HCT116 (cell line): ENCODE measurements at regions not wholly inside any gene's neighbourhood (a gene's known extent, or its start where the extent isn't known, plus 50 kb on each side); places are given as distances from the start of the nearest gene placed in this dataset.

Experiments
- ATAC-seq: fragments of 200-7000 bp; cut with Tn5 transposase; 2 replicates; pipeline ENCODE4 v1.9.1; 2020; ENCODE audit warnings: mild to moderate bottlenecking, moderate library complexity
- BruUV-seq: library from RNA; stranded (reverse); fragments of 400-500 nt; replicated peaks from 2 replicates; lab custom pipeline; 2021; lab: Mats Ljungman, UMichigan
- CTCF ChIA-PET: fragments of 300-600 bp; sonication (Branson Sonifier 250); formaldehyde crosslinking; loops from one replicate; lab custom pipeline; 2021; ENCODE audit warnings: antibody characterized with exemption; lab: Charles Lee
- POLR2A ChIA-PET: fragments of 300-600, 350-600 bp; sonication (Branson Sonifier 250); formaldehyde crosslinking; loops from one replicate; lab custom pipeline; 2021; ENCODE audit warnings: antibody characterized with exemption; lab: Charles Lee
- RAD21 ChIA-PET, 2 experiments: fragments of 300-600 bp; sonication (Branson Sonifier 250); formaldehyde crosslinking; loops; one replicate each; lab custom pipeline; 2023; ENCODE audit warnings: low total read pairs in 2 of 2; ENCODE audit not compliant: uncharacterized antibody in 2 of 2, unreplicated experiment in 2 of 2, low non-redundant PET in 1 of 2; lab: Charles Lee
- DNase-seq: peaks from one replicate; pipeline ENCODE4 v3.0.0-alpha.2; 2010; ENCODE audit warnings: low read depth, low spot score
- H2AFZ ChIP-seq: fragments of 200-600 bp; shearing (Covaris generic), sonication (generic); 2 replicates; pipeline ENCODE4 v1.6.1; 2017; ENCODE audit warnings: low read depth, mixed run types, mixed read lengths, antibody characterized with exemption, low read length; ENCODE audit not compliant: poor library complexity, severe bottlenecking
- H3K27ac ChIP-seq: 2 replicates; pipeline ENCODE4 v1.5.1; 2012; ENCODE audit warnings: low read depth, low read length
- H3K27me3 ChIP-seq: fragments of 200-600 bp; sonication (generic); 2 replicates; pipeline ENCODE4 v1.6.1; 2016; ENCODE audit warnings: mixed run types, low read length, mixed read lengths; ENCODE audit not compliant: insufficient read depth
- H3K36me3 ChIP-seq, 2 experiments: fragments of 200-500 bp in 1 of 2; fragments of 200-600 bp in 1 of 2; sonication (Bioruptor generic) in 1 of 2; sonication (generic) in 1 of 2; 2 replicates each; pipeline versions ENCODE4 v1.5.1 to v1.6.1; 2014 to 2016; ENCODE audit warnings: low read length in 2 of 2, inconsistent platforms in 1 of 2, mixed read lengths in 1 of 2, mixed run types in 1 of 2; ENCODE audit not compliant: insufficient read depth in 2 of 2, control insufficient read depth in 1 of 2
- H3K4me1 ChIP-seq, 2 experiments: fragments of 200-600 bp in 1 of 2; sonication (generic) in 1 of 2; 2 replicates each; pipeline versions ENCODE4 v1.5.1 to v1.6.1; 2012 to 2017; ENCODE audit warnings: low read length in 2 of 2, inconsistent platforms in 1 of 2, mild to moderate bottlenecking in 1 of 2, mixed read lengths in 1 of 2, mixed run types in 1 of 2, moderate library complexity in 1 of 2; ENCODE audit not compliant: insufficient read depth in 2 of 2, control insufficient read depth in 1 of 2
- H3K4me2 ChIP-seq: fragments of 200-600 bp; sonication (generic); 2 replicates; pipeline ENCODE4 v1.6.1; 2017; ENCODE audit warnings: mixed run types, low read length, mixed read lengths
- H3K4me3 ChIP-seq, 2 experiments: fragments of 200-600 bp in 1 of 2; sonication (generic) in 1 of 2; replicated peaks in 1 of 2; 2 replicates each; pipeline ENCODE4 v1.5.1; 2011 to 2016; ENCODE audit warnings: low read length in 2 of 2, control low read depth in 1 of 2, low read depth in 1 of 2, mild to moderate bottlenecking in 1 of 2, mixed read lengths in 1 of 2, mixed run types in 1 of 2
- H3K79me2 ChIP-seq: fragments of 200-600 bp; sonication (generic); 2 replicates; pipeline ENCODE4 v1.6.1; 2017; ENCODE audit warnings: mild to moderate bottlenecking, mixed run types, low read length, moderate library complexity, mixed read lengths; ENCODE audit not compliant: insufficient read depth
- H3K9ac ChIP-seq: fragments of 200-600 bp; sonication (generic); 2 replicates; pipeline ENCODE4 v1.6.1; 2016; ENCODE audit warnings: low read length, mixed read lengths
- H3K9me2 ChIP-seq: fragments of 200-600 bp; sonication (generic), shearing (Covaris generic); 2 replicates; pipeline ENCODE4 v1.6.1; 2017; ENCODE audit warnings: mixed run types, mild to moderate bottlenecking, moderate library complexity; ENCODE audit not compliant: insufficient read depth
- H3K9me3 ChIP-seq, 2 experiments: fragments of 200-500 bp in 1 of 2; fragments of 200-600 bp in 1 of 2; sonication (Bioruptor generic) in 1 of 2; sonication (generic) in 1 of 2; 2 replicates each; pipeline ENCODE4 v1.6.1; 2014 to 2017; ENCODE audit warnings: low read length in 2 of 2, mixed read lengths in 2 of 2, inconsistent platforms in 1 of 2, low read depth in 1 of 2, mild to moderate bottlenecking in 1 of 2, mixed run types in 1 of 2, moderate library complexity in 1 of 2; ENCODE audit not compliant: control insufficient read depth in 1 of 2, insufficient read depth in 1 of 2
- H4K20me1 ChIP-seq: fragments of 200-600 bp; sonication (generic), shearing (Covaris generic); 2 replicates; pipeline ENCODE4 v1.6.1; 2017; ENCODE audit warnings: mixed run types, mild to moderate bottlenecking, moderate library complexity; ENCODE audit not compliant: insufficient read depth
- CBX3 ChIP-seq: IDR thresholded peaks from 2 replicates; pipeline ENCODE4 v1.6.1; 2012; ENCODE audit warnings: low read depth
- EGR1 ChIP-seq: IDR thresholded peaks from 2 replicates; pipeline ENCODE4 v1.6.1; 2012; ENCODE audit warnings: low read depth
- ELF1 ChIP-seq: IDR thresholded peaks from 2 replicates; pipeline ENCODE4 v1.6.1; 2012; ENCODE audit warnings: low read depth, borderline replicate concordance
- EZH2phosphoT487 ChIP-seq: fragments of 200-600 bp; IDR thresholded peaks from 2 replicates; pipeline ENCODE4 v1.6.1; 2018; ENCODE audit warnings: antibody characterized with exemption, borderline replicate concordance
- FOSL1 ChIP-seq: IDR thresholded peaks from 2 replicates; pipeline ENCODE4 v1.6.1; 2012; ENCODE audit warnings: low read depth
- JUND ChIP-seq: IDR thresholded peaks from 2 replicates; pipeline ENCODE4 v1.6.1; 2012
- POLR2A ChIP-seq: IDR thresholded peaks from 2 replicates; pipeline ENCODE4 v1.7.0; 2011; ENCODE audit warnings: borderline replicate concordance; ENCODE audit not compliant: insufficient read depth, insufficient read length; ENCODE audit errors: extremely low read depth
- POLR2AphosphoS5 ChIP-seq: IDR thresholded peaks from 2 replicates; pipeline ENCODE4 v1.6.1; 2011; ENCODE audit warnings: mild to moderate bottlenecking, low read depth, low read length, moderate library complexity
- RAD21 ChIP-seq: IDR thresholded peaks from 2 replicates; pipeline ENCODE4 v1.6.1; 2012; ENCODE audit warnings: low read depth, mild to moderate bottlenecking
- SIN3A ChIP-seq: IDR thresholded peaks from 2 replicates; pipeline ENCODE4 v1.6.1; 2012; ENCODE audit warnings: low read depth
- SP1 ChIP-seq: IDR thresholded peaks from 2 replicates; pipeline ENCODE4 v1.6.1; 2012; ENCODE audit warnings: low read depth
- SRF ChIP-seq: IDR thresholded peaks from 2 replicates; pipeline ENCODE4 v1.6.1; 2012; ENCODE audit warnings: low read depth
- TCF7L2 ChIP-seq: IDR thresholded peaks from 2 replicates; pipeline ENCODE4 v1.7.0; 2011; ENCODE audit warnings: borderline replicate concordance, inconsistent platforms; ENCODE audit not compliant: insufficient read depth, insufficient read length; ENCODE audit errors: extremely low read depth
- YY1 ChIP-seq: IDR thresholded peaks from 2 replicates; pipeline ENCODE4 v1.6.1; 2011; ENCODE audit warnings: low read length, low read depth, moderate library complexity, mild to moderate bottlenecking; ENCODE audit not compliant: insufficient replicate concordance; ENCODE audit errors: extremely low read depth
- ZFX ChIP-seq: fragments of 450-650 bp; IDR thresholded peaks from 2 replicates; pipeline ENCODE4 v1.6.1; 2017
- ZNF274 ChIP-seq: fragments of 200-500 bp; sonication (Bioruptor generic); IDR thresholded peaks from 2 replicates; pipeline ENCODE4 v1.6.1; 2014; ENCODE audit warnings: mild to moderate bottlenecking, low read depth, low read length, inconsistent platforms
- intact Hi-C: fragments of 100-400 bp; cut with micrococcal nuclease; formaldehyde crosslinking; loops from 2 replicates; pipeline ENCODE4 v1.10.0; 2022
- TF ChIP-seq, protein P1 (sequence below): IDR thresholded peaks from 2 replicates; pipeline ENCODE4 v1.6.1; 2011; ENCODE audit warnings: mild to moderate bottlenecking, low read length, moderate library complexity; ENCODE audit not compliant: insufficient replicate concordance; ENCODE audit errors: extremely low read depth
- TF ChIP-seq, protein P2 (sequence below): IDR thresholded peaks from 2 replicates; pipeline ENCODE4 v1.6.1; 2012; ENCODE audit warnings: low read depth
- TF ChIP-seq, protein P3 (sequence below), 3 experiments: fragments of 200-600 bp in 1 of 3; sonication (generic) in 1 of 3; IDR thresholded peaks in 2 of 3; conservative IDR thresholded peaks in 1 of 3; 2 replicates each; pipeline ENCODE4 v1.5.1; 2012 to 2017; ENCODE audit warnings: low read depth in 2 of 3, low read length in 2 of 3, antibody characterized with exemption in 1 of 3, borderline replicate concordance in 1 of 3, control low read depth in 1 of 3, mild to moderate bottlenecking in 1 of 3, mixed read lengths in 1 of 3, mixed run types in 1 of 3, moderate library complexity in 1 of 3; ENCODE audit not compliant: insufficient read depth in 1 of 3
- TF ChIP-seq, protein P4 (sequence below): IDR thresholded peaks from 2 replicates; pipeline ENCODE4 v1.6.1; 2012

DNA sequence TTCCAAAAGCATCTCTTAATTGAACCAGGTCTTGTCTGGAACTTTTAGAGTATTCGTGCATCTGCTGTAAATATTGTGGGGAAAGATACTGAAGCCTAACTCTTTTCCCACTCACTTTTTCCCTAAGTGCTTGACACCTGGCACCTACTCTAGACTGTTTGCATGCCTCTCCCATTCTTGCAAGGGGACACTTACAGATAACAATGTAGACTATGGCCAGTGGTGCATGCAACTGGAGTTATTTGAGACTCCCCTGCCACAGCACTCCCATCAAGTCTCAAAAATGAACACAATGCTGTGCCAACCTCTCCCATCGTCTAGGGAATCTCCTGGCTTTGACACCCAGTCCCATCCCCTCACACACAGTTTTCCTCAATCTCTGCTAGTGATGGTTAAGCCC lies 118.6 kb upstream of the ATP1B1 start:
- intact Hi-C loops, result no loop called here

More for the DNA sequence above, 118.6 kb upstream of the ATP1B1 start:
- Histone ChIP-seq H3K4me1 (no peaks in the 10 kb centered on the region), H3K9ac (no peak overlapping the region), H3K79me2 (no peaks in the 10 kb centered on the region), H3K4me2 (no peak overlapping the region), H3K36me3 (no peaks in the 10 kb centered on the region), H3K27ac (no peak overlapping the region), H3K4me3 (no peak overlapping the region), H3K27me3 (no peaks in the 10 kb centered on the region), H3K9me3 (no peaks in the 10 kb centered on the region), H3K9me2 (no peaks in the 10 kb centered on the region), H2AFZ (no peak overlapping the region), H4K20me1 (no peaks in the 10 kb centered on the region)
- ChIA-PET CTCF (no interaction called here), POLR2A (no interaction called here), RAD21 (no interaction called here)
- ATAC-seq (no peak), DNase-seq (no peak)
- TF ChIP-seq, protein P1, sequence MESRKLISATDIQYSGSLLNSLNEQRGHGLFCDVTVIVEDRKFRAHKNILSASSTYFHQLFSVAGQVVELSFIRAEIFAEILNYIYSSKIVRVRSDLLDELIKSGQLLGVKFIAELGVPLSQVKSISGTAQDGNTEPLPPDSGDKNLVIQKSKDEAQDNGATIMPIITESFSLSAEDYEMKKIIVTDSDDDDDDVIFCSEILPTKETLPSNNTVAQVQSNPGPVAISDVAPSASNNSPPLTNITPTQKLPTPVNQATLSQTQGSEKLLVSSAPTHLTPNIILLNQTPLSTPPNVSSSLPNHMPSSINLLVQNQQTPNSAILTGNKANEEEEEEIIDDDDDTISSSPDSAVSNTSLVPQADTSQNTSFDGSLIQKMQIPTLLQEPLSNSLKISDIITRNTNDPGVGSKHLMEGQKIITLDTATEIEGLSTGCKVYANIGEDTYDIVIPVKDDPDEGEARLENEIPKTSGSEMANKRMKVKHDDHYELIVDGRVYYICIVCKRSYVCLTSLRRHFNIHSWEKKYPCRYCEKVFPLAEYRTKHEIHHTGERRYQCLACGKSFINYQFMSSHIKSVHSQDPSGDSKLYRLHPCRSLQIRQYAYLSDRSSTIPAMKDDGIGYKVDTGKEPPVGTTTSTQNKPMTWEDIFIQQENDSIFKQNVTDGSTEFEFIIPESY, result no peak
- no peak for TF ChIP-seq EZH2phosphoT487
- no peak for TF ChIP-seq FOSL1
- TF ChIP-seq EGR1, result no peak
- TF ChIP-seq JUND, result no peak
- TF ChIP-seq RAD21, result no peak
- no peak for TF ChIP-seq POLR2AphosphoS5
- no peak for TF ChIP-seq SRF
- TF ChIP-seq, protein P2, sequence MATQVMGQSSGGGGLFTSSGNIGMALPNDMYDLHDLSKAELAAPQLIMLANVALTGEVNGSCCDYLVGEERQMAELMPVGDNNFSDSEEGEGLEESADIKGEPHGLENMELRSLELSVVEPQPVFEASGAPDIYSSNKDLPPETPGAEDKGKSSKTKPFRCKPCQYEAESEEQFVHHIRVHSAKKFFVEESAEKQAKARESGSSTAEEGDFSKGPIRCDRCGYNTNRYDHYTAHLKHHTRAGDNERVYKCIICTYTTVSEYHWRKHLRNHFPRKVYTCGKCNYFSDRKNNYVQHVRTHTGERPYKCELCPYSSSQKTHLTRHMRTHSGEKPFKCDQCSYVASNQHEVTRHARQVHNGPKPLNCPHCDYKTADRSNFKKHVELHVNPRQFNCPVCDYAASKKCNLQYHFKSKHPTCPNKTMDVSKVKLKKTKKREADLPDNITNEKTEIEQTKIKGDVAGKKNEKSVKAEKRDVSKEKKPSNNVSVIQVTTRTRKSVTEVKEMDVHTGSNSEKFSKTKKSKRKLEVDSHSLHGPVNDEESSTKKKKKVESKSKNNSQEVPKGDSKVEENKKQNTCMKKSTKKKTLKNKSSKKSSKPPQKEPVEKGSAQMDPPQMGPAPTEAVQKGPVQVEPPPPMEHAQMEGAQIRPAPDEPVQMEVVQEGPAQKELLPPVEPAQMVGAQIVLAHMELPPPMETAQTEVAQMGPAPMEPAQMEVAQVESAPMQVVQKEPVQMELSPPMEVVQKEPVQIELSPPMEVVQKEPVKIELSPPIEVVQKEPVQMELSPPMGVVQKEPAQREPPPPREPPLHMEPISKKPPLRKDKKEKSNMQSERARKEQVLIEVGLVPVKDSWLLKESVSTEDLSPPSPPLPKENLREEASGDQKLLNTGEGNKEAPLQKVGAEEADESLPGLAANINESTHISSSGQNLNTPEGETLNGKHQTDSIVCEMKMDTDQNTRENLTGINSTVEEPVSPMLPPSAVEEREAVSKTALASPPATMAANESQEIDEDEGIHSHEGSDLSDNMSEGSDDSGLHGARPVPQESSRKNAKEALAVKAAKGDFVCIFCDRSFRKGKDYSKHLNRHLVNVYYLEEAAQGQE, result no peak
- TF ChIP-seq CBX3, result no peak
- TF ChIP-seq ZFX, result no peak
- TF ChIP-seq TCF7L2, result no peak
- no peak for TF ChIP-seq YY1
- TF ChIP-seq ZNF274, result no peak
- TF ChIP-seq SP1, result no peak
- TF ChIP-seq, protein P3, sequence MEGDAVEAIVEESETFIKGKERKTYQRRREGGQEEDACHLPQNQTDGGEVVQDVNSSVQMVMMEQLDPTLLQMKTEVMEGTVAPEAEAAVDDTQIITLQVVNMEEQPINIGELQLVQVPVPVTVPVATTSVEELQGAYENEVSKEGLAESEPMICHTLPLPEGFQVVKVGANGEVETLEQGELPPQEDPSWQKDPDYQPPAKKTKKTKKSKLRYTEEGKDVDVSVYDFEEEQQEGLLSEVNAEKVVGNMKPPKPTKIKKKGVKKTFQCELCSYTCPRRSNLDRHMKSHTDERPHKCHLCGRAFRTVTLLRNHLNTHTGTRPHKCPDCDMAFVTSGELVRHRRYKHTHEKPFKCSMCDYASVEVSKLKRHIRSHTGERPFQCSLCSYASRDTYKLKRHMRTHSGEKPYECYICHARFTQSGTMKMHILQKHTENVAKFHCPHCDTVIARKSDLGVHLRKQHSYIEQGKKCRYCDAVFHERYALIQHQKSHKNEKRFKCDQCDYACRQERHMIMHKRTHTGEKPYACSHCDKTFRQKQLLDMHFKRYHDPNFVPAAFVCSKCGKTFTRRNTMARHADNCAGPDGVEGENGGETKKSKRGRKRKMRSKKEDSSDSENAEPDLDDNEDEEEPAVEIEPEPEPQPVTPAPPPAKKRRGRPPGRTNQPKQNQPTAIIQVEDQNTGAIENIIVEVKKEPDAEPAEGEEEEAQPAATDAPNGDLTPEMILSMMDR (IDR thresholded peaks at IDR 0.05 in 2 of 3, conservative IDR thresholded peaks at IDR 0.05 in 1 of 3; ENCODE audit: borderline replicate concordance in 1 of 3, insufficient read depth in 1 of 3, low read depth in 2 of 3, low read length in 2 of 3), result no peak
- no peak for TF ChIP-seq POLR2A
- no peak for TF ChIP-seq SIN3A
- TF ChIP-seq, protein P4, sequence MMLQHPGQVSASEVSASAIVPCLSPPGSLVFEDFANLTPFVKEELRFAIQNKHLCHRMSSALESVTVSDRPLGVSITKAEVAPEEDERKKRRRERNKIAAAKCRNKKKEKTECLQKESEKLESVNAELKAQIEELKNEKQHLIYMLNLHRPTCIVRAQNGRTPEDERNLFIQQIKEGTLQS, result no peak
- TF ChIP-seq ELF1, result no peak
- no TSS peak for BruUV-seq
